ENCODE measurements at regions not wholly inside any gene's neighbourhood (a gene's known extent, or its start where the extent isn't known, plus 50 kb on each side); places are given as distances from the start of the nearest gene placed in this dataset.

GRCh38 chr4:174120446-174121295, 162.8 kb downstream of the FBXO8 start:
- peak; percentile 21 for DNase-seq

- no peak for DNase-seq
These were observed 163.6 kb downstream of the FBXO8 start for GRCh38 chr4:174119830-174120229.

- DNase-seq: no peak
These were observed 164.4 kb downstream of the FBXO8 start for GRCh38 chr4:174119051-174119450.

DNA sequence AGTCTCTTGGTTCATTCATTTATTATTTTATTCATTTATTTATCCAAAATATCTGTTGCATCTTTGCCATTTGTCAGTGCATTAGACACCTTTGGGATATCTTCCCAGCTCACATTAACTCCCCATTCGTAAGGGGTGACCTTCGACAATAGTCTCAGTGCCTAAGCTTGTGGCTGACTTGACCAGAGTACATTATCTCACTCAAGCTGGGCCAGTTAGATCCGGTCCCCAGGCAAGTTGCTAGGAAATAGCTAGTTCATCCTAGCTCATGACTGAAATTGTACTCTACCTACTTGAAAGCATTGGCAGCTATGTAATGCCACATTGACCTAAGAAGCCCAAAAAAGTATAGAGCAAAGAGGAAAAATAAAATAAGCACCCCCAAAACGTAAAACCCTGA, 165.3 kb downstream of the FBXO8 start:
- DNase-seq: no peak

DNA sequence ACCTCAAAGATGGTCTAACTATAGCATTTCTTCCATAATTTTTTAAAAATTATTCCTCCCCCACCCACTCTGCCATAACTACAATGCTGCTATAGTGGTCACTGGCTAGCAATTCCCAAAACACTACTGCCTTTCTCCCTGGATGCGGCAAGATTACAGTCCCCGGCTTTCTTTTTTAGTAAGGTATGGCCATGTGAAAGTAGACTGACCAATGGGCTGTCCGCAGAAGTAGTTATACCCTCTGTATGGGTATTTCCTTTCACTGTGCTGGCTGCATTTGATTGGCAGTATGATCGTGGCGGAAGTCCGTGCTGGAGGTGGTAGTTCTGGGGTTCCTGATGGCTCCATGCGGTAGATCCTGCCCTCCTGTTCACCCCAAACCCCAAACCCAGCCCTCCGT, 166.0 kb downstream of the FBXO8 start:
- DNase-seq: no peak

DNA sequence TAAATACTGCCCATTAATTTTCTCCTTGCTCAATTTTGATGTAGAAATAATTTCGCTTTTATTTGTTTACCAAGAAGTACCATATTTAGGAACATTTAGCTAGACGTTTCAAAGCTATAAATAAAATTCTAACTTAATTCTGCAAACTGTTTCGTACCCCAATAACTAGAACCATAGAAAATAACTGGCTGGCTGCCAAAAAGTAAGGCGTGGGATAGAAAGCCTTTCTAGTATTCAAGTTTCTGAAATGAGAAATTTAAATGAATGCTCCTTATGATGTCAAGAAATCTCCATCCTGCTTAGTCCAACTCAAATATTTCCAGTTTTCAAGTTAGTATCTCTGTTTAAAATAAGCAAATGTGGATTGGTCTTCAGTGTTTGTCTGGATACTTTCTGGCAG, 167.4 kb downstream of the FBXO8 start:
- DNase-seq: no peak

- DNase-seq: no peak
These were observed 172.0 kb downstream of the FBXO8 start for GRCh38 chr4:174111422-174111821.

DNA sequence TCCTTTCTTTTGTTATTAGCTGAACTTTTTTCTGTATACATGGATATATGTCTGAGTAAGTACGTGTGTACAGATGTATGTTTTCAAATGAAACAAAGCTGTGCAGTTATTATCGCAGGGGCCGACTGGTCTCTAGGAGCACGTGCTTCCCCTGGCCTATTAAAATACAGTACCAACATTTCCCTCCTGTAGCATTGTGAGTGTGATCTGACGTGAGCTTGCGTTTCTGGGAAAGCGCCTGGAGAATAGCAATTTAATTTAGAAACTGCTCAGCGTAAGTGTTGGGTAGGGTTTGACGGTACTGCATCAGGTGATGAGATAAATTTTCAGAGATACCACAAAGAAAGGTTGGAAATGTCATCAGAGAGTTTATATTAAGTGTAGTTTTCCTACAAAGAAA, 173.3 kb downstream of the FBXO8 start:
- DNase-seq: no peak

- DNase-seq: no peak
These were observed 175.6 kb downstream of the FBXO8 start for GRCh38 chr4:174107746-174108354.

DNA sequence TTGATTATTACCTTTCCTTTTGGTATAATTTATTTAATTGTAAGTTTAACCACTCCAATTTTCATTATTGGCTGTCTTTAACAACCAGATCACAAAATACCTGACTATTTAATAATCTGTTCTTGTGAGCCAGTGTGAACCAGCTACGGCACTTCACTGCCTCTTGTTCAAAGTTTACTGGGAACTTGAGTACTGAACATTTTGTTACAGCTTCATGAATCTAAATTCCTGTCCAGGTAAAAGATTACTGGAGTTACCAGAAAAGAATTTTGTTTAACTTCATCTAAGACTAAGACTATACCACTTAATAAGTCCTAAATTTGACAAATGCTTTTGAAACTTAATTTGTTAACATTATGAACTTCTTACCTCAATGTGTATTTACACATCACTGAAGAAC, 178.3 kb downstream of the FBXO8 start:
- DNase-seq: no peak

DNA sequence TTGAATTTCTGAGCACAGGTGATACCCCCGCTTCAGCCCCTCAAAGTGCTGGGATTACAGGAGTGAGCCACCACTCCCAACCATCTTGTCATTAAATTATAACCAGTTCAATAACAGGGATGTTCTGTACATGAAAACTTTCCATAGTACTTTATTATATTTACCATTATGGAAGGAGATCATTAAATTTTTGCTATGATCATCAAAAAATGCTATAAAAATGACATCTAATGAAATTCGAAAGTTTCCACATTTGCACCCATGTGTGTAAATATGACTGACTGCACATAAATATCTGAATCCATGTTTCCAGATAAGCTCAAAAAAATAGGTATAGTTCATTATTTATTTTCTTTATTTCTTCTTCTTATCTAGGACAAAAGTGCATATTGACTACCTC, 182.6 kb downstream of the FBXO8 start:
- DNase-seq: no peak

GRCh38 chr4:174099712-174100111, 183.8 kb downstream of the FBXO8 start:
- no peak for DNase-seq

DNA sequence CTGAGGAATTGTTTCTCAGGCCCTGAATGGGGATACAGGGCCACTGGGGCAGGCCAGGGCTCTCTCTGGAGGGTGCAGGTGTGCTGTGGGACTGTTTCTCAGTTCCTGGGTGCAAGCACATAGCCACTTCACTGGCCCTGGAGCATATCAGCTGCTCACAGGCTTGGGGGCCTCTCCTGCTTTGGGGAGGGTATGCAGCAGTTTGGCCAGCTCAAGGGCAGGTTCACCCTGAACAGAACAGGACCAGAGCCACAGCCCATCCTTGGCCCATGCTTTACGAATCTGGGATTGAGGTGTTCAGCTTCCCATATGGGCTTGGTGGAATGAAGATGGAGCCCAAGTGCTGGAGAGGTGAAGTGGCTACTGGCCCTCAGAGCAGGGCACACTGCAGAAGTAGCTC, 186.5 kb downstream of the FBXO8 start:
- no peak for DNase-seq

DNA sequence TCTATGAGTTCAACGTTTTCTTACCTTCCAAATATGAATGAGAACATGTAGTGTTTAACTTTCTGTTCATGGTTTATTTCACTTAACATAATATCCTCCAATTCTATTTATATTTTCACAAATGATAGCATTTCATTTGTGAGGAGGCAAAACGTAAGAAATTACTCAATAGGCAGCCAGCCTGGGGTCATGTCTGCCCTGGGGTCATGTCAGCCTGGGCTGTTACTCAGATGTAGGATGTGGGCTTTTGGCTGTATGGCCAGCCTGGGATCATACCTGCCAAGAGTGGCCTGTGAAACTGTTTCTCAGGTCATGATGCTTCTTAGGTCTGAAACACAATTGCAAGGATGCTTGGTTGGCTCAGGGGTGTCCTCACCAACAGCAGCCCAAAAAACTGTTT, 187.0 kb downstream of the FBXO8 start:
- no peak for DNase-seq

- DNase-seq: no peak
These were observed 192.3 kb downstream of the FBXO8 start for GRCh38 chr4:174091130-174091529.

GRCh38 chr4:174089711-174090110, 193.8 kb downstream of the FBXO8 start:
- DNase-seq: no peak

DNA sequence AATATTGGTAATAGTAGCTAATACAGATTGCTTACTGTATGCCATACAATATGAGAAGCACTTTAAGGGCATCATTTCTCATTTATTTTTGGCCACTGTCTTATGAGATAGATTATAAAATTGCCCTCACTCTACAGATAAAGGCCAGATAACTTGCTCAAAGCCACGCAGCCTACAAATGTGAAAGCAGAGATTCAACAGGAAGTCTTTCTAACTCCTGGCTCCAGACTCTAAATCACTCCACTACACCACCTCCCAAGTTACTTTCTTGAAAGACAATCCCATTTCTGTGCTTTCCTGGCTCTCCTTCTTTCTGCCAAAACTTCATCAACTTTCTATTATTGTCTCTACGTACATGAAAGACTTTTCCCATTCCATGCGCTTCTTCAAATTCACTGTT, 194.7 kb downstream of the FBXO8 start:
- no peak for DNase-seq

DNA sequence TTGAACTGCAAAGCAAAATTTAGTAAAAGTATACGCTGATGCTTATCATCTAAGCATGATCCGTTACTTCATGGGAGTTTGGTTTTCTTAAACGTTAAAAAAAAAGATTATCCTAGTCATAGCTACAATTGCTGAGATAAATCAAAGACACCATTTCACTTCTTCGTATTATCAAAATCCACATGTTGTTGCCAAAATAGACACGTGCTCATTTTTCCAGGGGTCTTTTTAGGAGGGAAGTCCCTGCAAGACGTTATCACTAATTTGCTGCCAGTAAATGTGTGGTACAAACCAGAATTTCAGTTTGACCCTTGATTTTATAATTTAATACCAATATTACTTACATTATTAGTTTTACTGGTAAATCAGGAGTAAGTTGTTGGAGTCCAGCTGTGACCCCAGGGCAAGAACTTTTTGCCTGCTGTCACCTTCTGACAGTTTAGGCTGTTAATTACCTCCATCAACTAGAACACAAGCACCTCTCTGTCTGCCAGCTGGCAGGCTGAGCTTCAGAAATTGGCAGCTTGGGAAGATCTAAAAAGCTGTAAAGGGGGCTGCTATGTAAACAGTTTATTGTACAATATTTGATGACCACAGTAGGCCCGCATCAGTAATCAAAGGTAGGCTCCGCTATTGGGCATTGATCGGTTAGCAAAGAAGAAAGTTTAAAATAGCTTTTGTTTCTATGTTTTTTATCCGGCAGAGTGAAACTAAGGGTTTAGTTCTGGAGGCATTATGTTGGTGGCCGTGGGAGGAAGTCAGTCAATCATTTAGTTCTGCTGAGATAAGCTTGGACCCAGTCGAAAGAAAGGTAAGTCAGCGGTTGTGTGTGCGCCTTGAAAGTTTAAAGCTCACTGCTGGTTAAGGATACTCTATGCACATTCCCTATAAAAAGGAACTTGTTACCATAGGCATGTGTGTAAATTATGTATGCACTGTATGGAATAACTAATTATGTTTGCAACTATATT, 196.4 kb downstream of the FBXO8 start:
- no peak for DNase-seq

- DNase-seq: no peak
These were observed 198.5 kb downstream of the FBXO8 start for GRCh38 chr4:174084981-174085380.

DNA sequence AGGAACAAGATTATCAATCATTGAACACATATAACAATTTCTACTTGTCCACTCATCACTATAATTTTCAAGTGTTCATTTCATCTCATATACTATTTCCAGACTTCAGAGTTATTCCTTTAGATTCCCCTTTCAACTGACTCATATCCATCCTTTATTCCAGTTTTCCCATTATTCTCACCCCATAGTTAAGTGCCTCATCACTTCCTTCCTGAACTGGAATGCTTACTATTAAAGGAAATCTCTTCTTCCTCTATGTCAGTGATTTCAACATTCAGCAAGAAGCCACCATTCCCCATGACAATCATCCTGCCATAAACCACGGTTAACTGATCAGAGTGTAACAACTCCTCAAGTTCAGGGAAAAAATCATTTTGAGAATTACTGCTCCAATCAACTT, 198.9 kb downstream of the FBXO8 start:
- DNase-seq: no peak

DNA sequence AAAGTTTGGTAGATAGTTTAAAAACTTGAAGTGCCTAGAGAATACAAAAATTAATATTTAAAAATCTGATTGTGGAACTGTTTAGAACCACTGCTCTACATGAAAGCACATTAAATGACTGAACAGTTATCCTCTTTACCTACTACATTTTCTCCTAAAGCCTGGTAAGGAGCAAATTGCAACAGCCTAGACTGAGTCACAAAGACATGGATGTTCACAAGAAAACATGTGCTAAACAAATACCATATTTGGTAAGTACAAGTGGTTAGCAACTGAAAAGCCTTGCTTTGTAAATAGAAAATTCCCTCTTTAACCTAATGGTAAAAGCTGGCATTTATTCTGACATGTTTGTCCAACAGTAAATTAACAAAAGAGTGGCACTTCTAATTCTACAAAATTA, 203.1 kb downstream of the FBXO8 start:
- no peak for DNase-seq

DNA sequence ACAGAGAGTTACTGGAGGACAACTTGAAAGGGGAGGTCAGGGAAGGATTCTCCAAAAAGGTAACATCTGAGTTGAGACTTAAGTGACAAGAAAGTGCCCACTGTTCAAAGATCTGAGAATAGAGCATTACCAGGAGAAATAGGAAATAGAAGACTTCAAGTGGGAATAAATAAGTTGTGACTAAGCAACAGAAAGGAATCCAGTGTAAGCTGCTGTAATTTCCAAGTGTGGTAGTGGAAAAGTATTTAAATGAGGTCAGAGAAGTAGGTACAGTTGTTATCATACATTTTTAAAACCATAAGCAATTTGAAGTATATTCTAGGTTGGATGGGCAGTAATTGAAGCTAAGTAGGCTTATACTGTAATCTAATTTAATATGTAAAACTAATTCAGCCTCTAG, 211.9 kb downstream of the FBXO8 start:
- DNase-seq: no peak

DNA sequence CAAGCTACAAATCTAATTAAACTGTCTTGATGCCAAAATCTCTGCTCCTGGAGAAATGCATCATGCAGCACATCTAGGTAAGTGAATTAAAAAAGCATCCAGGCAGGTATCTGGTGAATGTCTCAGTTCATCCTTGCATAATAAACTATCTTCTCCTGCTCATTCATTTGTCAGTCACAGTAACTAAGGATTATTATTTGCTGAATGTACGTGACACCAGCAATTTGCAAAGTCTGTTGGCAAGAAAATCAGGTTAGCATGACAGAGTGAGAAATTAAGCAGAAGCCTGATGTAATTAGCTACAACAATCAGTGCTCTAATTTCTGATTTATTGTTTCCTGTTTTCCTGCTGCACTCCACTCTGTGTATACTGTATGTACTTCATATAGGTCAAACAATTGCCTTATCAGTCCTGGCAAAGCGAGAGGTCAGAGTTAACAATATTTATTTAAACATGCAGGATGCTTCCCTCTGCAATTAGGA, 213.6 kb downstream of the FBXO8 start:
- no peak for DNase-seq

Measured in CD4-positive, alpha-beta T cell treated with Interleukin-12 subunit alpha and Interleukin-12 subunit beta, for 1 hour (primary cell).